Thymus (tissue), 11 donors: ENCODE measurements at regions not wholly inside any gene's neighbourhood (a gene's known extent, or its start where the extent isn't known, plus 50 kb on each side); places are given as distances from the start of the nearest gene placed in this dataset.
"Not testable (repeated sequence)": the region's sequence is repeated elsewhere in the genome, so short reads cannot be mapped to it uniquely, and the experiment has no call there.

Experiments used
- DNase-seq, 9 donors: peaks; one replicate each; pipeline ENCODE4 v3.0.0-alpha.2; 2013; ENCODE audit warnings: low spot score in 9 of 9, low read depth in 6 of 9, missing footprints in 1 of 9
- H3K27ac ChIP-seq, 2 donors: one replicate each; pipeline ENCODE4 v1.5.1; 2013; ENCODE audit warnings: control low read depth in 1 of 2, low read depth in 1 of 2, low read length in 1 of 2, mild to moderate bottlenecking in 1 of 2, moderate library complexity in 1 of 2
- H3K27me3 ChIP-seq, 2 donors: one replicate each; pipeline ENCODE4 v1.5.1; 2013; ENCODE audit warnings: low read length in 1 of 2; ENCODE audit not compliant: control insufficient read depth in 2 of 2, insufficient read depth in 1 of 2
- H3K36me3 ChIP-seq, 2 donors: one replicate each; pipeline ENCODE4 v1.5.1; 2013; ENCODE audit warnings: low read length in 1 of 2, mild to moderate bottlenecking in 1 of 2, moderate library complexity in 1 of 2; ENCODE audit not compliant: control insufficient read depth in 2 of 2, insufficient read depth in 2 of 2
- H3K4me1 ChIP-seq, 2 donors: one replicate each; pipeline ENCODE4 v1.5.1; 2013; ENCODE audit warnings: low read length in 2 of 2; ENCODE audit not compliant: control insufficient read depth in 2 of 2, insufficient read depth in 2 of 2
- H3K4me3 ChIP-seq, 2 donors: one replicate each; pipeline ENCODE4 v1.5.1; 2013; ENCODE audit warnings: low read length in 2 of 2, control low read depth in 1 of 2, mild to moderate bottlenecking in 1 of 2
- H3K9me3 ChIP-seq, 2 donors: one replicate each; pipeline ENCODE4 v1.5.1; 2013; ENCODE audit warnings: low read length in 1 of 2, mild to moderate bottlenecking in 1 of 2; ENCODE audit not compliant: control insufficient read depth in 2 of 2, insufficient read depth in 1 of 2
- WGBS: extraction: QIAGEN DNeasy Blood & Tissue Kit; methylation state at CpG from one replicate; pipeline ENCODE4 v1.1.7; 2013; 5-methylcytosine and 5-hydroxymethylcytosine counted together
- donor health status: healthy.

DNA sequence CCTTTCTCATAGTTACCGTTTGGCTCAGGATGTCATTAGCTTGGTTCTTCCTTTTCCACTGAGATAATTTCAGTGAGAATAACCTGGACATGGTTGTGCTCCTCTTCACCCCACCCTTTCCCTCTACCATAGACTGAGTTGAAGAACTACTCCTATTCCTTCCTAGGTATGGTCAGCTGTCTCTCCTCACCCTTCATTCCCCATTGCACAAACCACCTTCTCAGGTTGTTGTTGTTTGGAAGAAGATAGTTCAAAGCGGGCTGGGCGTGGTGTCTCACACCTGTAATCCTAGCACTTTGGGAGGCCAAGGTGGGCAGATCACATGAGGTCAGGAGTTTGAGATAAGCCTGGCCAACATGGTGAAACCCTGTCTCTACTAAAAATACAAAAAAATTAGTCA, 168.0 kb upstream of the TBL1XR1 start:
- H3K4me3 ChIP-seq, H3K9me3 ChIP-seq, DNase-seq, H3K27ac ChIP-seq, H3K36me3 ChIP-seq, H3K27me3 ChIP-seq: not testable (repeated sequence)
- 97% methylated on average over 3 of the region's 3 CpGs for WGBS
- peaks cover 10 to 25% of the 10 kb centered on the region in 2 donors for H3K4me1 ChIP-seq

DNA sequence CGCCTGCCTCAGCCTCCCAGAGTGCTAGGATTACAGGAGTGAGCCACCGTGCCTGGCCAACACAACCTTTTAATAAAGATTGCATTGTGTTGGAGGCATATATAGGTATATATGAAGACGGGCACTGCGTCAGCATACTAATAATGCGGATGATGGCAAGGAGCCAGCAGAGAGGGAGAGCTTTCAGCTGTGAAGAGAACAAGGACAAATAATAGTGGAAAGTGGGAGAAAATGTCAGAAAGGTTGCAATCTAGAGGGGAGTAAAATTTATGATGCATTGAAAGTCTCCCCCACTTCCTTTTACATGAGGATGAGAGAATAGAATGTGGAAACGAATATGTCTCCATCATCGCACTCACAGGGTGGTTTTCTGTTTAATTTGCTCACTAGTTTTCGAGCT, 170.5 kb upstream of the TBL1XR1 start:
- WGBS = 96% methylated on average over 8 of the region's 8 CpGs
- H3K4me3 ChIP-seq = no peak overlapping the region
- H3K4me1 ChIP-seq = peaks cover 0 to 2% of the 10 kb centered on the region in 2 donors
- H3K27me3 ChIP-seq = no peaks in the 10 kb centered on the region
- DNase-seq = no peak
- H3K9me3 ChIP-seq = peaks cover 0 to under 1% of the 10 kb centered on the region in 2 donors
- H3K27ac ChIP-seq = no peak overlapping the region
- H3K36me3 ChIP-seq = no peaks in the 10 kb centered on the region

DNA sequence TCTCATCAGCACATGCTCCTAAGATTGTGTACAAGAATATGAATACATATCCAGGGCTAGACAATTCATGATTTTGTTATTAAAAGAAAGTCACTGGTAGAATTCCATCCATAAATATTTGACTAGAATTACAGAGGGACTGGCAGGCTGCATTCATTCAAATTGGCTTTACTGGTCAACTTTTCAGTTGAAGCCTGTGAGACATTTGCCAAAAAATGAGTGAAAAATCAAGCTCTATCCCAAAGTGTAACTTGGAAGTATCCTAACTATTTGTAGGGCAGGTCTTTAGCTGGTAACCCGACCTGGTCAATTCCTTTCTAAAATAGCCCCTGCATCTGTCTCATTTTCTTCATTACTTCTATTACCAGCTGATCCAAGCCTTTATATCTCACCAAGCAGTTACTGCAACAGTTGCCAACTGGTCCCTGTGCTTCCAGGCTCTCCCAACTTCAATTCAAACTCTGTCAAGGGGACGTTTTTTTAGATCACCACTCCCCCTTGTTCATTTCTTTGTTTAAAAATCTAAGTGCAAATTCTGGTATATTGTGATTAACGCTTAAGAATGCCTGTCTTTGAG, 173.1 kb upstream of the TBL1XR1 start:
- WGBS = 94% methylated on average over 3 of the region's 3 CpGs
- Histone ChIP-seq H3K27me3 (no peaks in the 10 kb centered on the region), H3K4me3 (no peak overlapping the region), H3K4me1 (no peaks in the 10 kb centered on the region), H3K9me3 (no peaks in the 10 kb centered on the region), H3K36me3 (no peaks in the 10 kb centered on the region), H3K27ac (no peak overlapping the region)
- DNase-seq = no peak

DNA sequence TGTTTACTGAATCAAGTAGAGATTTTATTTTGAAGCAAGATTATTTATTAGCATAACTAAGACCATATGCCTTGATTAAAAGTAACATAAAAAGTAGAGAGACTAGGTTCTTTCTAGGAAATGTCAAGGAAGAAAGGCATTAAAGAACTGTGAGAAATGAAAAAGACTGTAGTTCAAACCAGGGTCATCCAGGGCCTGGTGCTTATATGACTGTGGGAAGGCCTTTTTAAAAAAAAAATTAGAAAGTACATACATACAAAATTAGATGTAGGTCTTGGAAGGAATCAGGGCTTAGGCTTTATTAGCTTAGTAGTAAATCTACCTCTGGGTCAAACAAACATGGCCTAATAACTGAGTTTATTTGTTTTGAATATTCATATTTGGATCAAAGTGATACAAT, 173.9 kb upstream of the TBL1XR1 start:
- DNase-seq = no peak
- Histone ChIP-seq H3K27ac (no peak overlapping the region), H3K27me3 (no peaks in the 10 kb centered on the region), H3K9me3 (no peaks in the 10 kb centered on the region), H3K4me1 (no peaks in the 10 kb centered on the region), H3K4me3 (no peak overlapping the region), H3K36me3 (no peaks in the 10 kb centered on the region)

DNA sequence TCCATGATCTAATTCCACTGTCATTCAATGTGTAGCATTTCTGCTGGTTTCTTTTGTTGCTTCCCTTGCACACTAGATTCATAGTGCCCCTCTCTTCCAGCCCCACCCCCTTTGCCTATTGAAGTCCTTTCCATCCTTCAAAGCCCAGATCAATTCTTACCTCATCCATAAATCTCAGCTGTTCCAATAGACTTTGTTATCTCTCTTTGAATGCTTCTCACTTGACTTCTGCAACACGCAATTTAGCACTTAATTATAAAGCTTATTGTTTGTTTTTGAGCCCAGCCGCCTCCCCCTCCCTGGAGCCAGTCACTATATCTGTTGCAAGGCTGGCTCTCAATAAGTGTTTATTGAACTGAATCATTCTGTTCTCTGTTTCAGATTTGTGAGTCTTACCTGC, 174.6 kb upstream of the TBL1XR1 start:
- over 99% methylated on average over 2 of the region's 2 CpGs for WGBS
- H3K36me3 ChIP-seq = no peaks in the 10 kb centered on the region
- H3K27ac ChIP-seq = no peak overlapping the region
- no peaks in the 10 kb centered on the region for H3K27me3 ChIP-seq
- H3K4me3 ChIP-seq = no peak overlapping the region
- no peaks in the 10 kb centered on the region for H3K4me1 ChIP-seq
- no peaks in the 10 kb centered on the region for H3K9me3 ChIP-seq
- DNase-seq = no peak

DNA sequence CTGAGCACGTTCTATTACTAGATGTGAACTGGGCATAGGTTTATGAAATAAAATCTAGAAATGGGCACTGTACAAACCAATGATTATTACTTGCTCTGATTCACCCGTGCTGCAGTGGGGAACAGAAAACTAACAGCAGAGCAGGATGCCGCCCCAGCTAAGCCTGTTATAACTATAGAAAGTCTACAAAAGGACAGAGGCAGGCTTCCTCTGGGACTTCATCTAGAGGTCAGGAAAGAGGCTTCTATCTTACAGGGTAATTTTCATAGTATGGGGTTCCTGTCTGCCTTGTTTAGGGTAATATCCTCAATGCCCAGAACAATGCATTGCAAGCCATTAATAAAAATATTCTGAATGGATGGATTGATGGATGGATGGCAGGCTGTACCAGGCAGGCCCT, 177.0 kb upstream of the TBL1XR1 start:
- H3K27me3 ChIP-seq = no peaks in the 10 kb centered on the region
- no peak for DNase-seq
- no peak overlapping the region for H3K27ac ChIP-seq
- no peaks in the 10 kb centered on the region for H3K4me1 ChIP-seq
- no peaks in the 10 kb centered on the region for H3K9me3 ChIP-seq
- 98% methylated on average over 3 of the region's 3 CpGs for WGBS
- no peaks in the 10 kb centered on the region for H3K36me3 ChIP-seq
- H3K4me3 ChIP-seq = no peak overlapping the region

DNA sequence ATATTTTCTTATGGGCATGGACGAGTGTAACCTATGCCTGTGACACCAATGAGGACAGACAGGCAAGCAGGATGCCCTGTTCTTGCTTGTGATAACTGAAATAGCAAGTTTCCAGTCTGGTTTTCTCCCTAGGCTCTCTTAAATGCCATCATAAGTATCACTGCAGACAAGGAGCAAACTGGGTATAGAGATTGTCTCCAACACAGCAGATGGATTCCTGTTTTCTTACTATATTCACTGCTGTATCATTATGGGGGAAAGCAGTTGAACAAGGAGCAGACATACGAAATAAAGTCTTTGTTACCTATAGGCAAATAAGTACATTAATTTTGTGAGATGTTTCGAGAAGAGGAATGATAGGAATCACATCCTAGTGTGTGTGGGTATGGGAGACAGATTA, 178.0 kb upstream of the TBL1XR1 start:
- Histone ChIP-seq H3K9me3 (peaks cover 0 to 4% of the 10 kb centered on the region in 2 donors), H3K4me3 (no peak overlapping the region), H3K27me3 (no peaks in the 10 kb centered on the region), H3K27ac (no peak overlapping the region), H3K36me3 (no peaks in the 10 kb centered on the region), H3K4me1 (no peaks in the 10 kb centered on the region)
- WGBS = 97% methylated on average over 3 of the region's 3 CpGs
- no peak for DNase-seq

DNA sequence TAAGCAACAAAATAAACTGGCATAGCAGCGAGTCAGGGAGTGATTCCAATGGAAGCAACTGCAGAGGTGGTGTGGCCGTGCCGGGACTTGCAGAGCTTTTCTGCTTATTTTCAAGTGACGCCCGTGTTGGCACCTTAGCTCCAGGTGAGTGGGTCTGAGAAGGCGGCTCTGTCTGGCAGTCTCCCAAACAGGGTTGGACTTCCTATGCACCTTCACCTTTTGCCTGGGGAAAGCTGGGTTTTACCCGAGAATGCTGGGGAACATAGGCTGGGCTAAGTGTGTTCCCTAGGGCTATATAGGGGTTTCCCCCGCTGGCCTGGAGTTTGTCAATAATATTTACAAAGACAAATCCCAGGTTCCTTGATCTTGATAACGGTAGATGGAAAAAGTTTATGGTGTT, 179.9 kb upstream of the TBL1XR1 start:
- no peak for DNase-seq
- H3K27me3 ChIP-seq = no peaks in the 10 kb centered on the region
- WGBS = 97% methylated on average over 9 of the region's 9 CpGs

DNA sequence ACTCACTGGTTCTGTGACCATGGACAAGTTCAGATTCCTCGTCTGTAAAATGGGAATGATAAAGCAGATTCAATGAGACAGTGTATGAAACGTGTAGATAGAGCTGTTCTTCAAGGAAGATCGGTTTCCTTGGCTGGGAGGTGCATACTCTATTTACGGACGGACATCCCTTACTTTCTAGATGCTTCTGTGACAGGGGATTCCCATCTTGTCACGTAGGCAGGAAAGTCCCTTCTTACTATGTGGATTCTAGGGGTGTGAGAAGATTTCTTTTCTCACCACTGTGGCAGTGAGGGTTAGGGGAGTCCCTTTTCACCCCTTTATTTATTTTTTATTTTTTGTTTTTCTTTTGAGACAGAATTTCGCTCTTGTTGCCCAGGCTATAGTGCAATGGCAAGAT, 180.9 kb upstream of the TBL1XR1 start:
- Histone ChIP-seq H3K9me3 (peaks cover 0 to 9% of the 10 kb centered on the region in 2 donors), H3K27me3 (no peaks in the 10 kb centered on the region), H3K36me3 (no peaks in the 10 kb centered on the region), H3K4me1 (no peaks in the 10 kb centered on the region), H3K4me3 (no peak overlapping the region), H3K27ac (no peak overlapping the region)
- 87% methylated on average over 7 of the region's 7 CpGs for WGBS
- no peak for DNase-seq

More for the DNA sequence above, 179.9 kb upstream of the TBL1XR1 start:
- Histone ChIP-seq H3K36me3 (no peaks in the 10 kb centered on the region), H3K4me3 (no peak overlapping the region), H3K4me1 (no peaks in the 10 kb centered on the region), H3K27ac (no peak overlapping the region), H3K9me3 (peaks cover 0 to 9% of the 10 kb centered on the region in 2 donors)

DNA sequence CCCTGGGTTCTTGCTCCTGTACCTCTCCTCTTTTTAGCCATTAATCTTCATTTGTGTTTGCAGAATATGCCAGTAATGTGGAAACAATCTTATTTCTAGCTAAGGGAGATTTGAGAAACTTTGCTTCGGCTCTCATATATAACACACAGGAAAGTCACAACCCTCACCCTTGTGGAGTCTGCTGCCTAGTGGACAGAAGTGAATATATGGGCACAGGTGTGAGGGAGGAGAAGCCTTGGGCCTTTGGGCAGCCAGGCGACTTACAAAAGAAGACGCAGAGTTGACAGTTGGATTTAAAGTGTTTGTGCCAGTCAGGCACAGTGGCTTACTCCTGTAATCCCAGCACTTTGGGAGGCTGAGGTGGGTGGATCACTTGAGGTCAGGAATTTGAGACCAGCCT, 181.8 kb upstream of the TBL1XR1 start:
- H3K27me3 ChIP-seq = no peaks in the 10 kb centered on the region
- peaks cover 0 to 9% of the 10 kb centered on the region in 2 donors for H3K9me3 ChIP-seq
- no peak overlapping the region for H3K4me3 ChIP-seq
- no peak for DNase-seq
- no peak overlapping the region for H3K27ac ChIP-seq
- no peaks in the 10 kb centered on the region for H3K4me1 ChIP-seq
- 97% methylated on average over 3 of the region's 3 CpGs for WGBS
- H3K36me3 ChIP-seq = no peaks in the 10 kb centered on the region
